NCI-H2227 (cell line): ENCODE measurements at regions not wholly inside any gene's neighbourhood (a gene's known extent, or its start where the extent isn't known, plus 50 kb on each side); places are given as distances from the start of the nearest gene placed in this dataset.

Experiments used
- DNase-seq: peaks from one replicate; lab custom pipeline; 2025; ENCODE audit not compliant: unreplicated experiment; lab: John Stamatoyannopoulos, UW

DNA sequence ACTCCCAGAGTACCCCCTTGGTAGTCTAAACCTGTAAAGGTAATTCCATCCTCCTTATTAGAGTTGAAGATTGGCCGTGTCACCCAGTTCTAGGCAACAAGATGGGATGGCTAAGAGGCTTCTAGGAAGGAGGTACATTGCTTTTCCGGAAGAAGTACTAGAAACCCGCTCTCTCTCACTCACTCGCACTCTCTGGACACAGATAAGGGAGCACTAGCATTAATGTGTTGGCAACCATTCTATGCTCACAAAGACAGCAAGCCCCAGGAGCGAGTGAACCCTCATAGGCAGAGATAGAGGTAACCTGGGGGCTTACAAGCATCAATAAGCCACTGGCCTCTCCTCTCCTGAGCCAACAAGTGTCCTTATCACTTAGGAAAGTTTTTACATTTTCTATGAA lies 503.2 kb upstream of the JARID2 start:
- DNase-seq = no peak

DNA sequence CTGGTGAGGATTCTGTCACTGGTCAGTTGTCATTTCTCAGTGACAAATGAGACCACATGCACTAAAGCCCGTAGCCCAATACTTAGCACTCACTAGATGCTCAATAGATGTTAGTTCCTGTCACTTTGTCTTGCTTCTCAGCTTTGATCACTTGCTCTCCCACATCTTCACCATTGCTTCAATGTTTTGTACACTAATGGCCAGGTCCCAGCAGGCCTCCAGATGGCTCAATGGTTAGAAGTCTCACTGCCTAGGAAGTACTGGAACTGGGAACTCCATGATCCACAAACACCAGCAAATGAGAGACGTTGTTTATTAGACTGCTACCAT lies 502.8 kb upstream of the JARID2 start:
- no peak for DNase-seq

DNA sequence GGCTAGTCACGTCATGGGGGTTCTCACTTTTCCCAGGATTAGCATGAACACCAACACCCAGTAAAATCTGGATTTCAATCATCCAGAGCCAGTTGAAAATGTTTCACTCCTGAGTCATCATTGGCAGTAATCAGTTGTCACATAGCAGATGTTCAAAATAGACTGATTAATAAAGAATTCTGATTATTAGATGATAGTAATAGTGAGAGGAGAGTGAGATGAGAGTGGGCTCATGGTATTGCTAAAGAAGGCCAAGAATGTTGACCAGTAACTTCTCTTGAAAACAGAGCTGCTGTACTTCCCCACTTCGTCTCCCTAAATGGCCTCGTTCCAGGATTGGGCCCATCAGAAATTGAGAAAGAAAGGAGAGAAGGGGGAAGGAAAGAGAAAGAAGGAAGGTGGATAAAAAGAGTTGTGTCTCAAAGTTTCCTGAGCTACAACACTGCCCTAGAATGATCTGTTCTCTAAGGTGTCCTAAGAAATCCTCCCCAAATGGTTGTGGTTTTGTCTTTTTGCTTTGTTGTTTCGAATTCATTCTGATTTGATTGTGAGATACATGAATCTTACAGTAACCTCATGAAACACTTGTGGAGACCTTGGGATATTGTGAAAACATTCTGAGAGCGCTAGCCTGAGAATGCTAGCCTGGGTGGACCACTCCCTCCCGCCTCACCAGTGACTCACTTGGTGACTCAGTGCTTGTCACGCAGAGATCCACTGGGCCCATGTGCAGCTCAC lies 502.2 kb upstream of the JARID2 start:
- DNase-seq = no peak

DNA sequence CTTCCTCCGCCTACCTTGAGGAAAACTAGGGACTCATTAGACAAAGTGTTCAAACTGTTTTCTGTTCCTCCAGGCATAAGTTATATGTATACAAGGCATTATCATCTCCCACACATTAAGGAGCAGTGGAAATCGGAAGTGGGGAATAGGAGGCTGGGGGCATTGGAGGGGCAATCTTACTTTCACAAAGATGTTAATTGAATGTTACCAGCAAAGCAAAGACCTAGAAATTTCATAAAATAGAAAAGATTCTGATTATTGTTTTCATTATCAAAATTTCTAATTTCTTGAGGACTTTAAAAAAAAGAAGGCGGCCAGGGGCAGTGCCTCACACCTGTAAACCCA lies 501.7 kb upstream of the JARID2 start:
- DNase-seq = no peak

DNA sequence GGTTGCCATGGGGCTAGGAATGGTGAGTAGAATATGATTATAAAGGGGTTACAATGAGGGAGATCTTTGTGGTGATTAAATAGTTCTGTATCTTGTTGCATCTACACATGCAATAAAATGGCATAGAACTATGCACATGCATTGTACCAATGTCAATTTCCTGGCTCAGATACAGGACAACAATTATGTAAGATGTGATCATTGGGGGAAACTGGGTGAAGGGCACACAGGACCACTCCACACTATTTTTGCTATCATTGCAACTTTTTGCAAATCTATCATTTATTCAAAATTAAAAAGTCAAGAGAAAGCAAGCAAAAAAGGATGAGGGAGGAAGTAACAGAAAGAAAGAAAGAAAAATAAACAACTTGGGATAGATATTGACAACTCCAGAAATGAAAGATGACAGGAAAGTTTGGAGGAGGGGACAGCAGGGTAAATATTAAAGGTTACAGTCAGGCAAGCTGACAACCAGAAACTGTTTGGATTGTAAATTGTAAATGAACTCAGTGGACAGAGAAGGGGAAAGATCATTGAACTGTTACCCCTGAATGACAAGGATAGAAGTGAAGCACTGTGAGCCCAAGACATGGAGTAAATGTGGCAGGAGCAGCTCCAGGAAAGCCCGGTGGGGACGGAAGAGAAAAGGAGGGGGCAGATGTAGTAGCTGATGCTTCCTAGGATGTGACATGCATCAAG lies 499.6 kb upstream of the JARID2 start:
- no peak for DNase-seq

DNA sequence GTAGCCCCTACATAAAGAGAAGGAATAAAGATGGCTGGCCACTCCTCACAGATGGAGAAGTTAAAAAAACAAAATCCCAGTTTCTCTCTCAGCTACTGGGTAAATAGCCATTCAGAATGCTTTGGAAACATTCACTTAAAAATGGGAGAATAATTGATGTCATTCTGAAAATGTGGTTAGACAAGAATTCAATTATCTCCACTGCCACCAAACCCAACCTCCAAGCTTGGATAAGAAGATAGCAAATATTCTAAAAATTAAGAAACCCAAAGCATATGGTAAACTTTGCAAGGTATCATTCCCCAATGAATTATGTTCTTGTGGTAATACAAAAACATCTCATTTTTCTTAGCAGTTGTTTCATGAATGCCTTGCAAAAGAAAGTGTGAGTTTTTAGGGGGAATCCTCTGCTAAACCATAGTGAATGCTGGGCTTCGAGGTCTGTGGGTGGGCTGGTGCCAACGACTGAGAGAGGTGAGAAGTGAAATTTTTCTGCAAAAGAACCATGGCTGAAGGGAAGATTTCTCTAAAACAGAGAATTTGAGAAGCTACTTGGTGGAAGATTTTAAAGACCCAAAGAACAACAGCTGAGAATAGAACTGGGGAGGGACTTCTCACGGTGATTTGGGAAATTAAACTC lies 497.9 kb upstream of the JARID2 start:
- no peak for DNase-seq

DNA sequence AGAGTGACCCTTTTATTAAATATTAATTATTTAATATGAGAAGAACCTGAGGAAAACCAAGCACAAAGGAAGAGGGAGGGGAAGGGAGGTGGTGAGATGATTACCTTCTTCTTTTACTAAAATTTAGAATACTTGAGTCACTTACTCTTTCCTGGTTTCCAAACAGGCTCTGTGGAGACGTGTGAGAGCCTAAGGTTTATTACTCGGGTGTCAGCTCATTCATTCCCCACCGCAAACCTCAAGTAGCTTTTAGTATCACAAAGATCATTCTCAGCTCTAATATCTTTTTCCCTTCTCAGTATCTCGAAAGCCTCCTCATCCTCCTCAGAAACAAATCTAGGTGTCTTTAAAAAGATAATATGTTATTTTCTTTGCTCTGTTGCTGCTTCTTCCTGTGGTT lies 497.2 kb upstream of the JARID2 start:
- DNase-seq = no peak

DNA sequence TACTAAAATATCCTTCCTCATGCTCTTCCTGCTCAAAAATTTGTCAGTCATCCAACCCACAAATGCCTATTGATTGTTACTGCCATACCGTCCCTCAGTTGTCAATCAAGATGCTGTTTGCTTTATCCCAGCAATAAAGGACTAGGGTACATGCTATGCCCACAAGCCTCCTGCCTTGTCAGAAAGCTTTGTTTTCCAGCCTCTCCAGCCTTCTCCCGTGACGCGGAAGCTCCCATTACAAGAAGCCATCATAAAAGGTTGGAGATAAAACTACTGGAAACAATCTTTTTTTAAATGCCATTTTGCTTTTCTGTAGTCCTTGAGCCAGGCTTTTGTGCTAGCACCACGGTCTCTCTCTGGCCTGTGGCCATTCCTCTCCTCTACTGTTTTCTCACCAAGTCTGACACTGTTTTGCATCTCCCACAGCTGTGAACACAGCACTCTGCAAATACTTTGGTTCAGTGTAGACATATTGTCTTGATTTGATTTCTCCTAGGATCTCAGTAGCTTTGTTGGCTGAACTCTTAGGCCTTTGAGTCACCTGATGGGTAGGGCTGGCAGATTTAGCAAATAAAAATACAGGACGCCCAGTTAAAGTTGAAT lies 495.7 kb upstream of the JARID2 start:
- no peak for DNase-seq

DNA sequence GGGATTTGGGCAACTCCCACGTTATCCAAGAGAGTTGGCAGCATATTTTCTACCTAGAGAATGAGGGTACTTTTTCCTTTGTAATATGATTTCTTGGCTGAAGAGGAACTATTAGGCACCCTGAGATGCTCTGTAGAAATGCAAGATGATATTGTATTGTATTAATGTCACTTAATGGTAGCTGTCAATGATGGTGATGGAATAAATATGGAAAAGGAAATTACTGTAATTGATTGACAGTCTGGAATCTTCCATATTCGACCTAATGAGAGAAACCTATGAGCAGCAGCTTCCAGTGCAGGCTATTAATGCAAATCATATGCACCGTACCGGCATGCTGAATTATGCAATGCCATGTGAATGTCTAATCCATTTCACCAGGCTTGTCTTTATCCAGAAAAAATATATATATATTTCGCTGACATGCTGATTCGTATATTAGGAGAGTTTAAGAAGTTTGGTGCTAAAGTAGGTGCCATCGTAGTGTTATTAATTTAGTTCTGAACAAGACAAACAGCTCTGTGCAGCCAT lies 494.2 kb upstream of the JARID2 start:
- DNase-seq = no peak

DNA sequence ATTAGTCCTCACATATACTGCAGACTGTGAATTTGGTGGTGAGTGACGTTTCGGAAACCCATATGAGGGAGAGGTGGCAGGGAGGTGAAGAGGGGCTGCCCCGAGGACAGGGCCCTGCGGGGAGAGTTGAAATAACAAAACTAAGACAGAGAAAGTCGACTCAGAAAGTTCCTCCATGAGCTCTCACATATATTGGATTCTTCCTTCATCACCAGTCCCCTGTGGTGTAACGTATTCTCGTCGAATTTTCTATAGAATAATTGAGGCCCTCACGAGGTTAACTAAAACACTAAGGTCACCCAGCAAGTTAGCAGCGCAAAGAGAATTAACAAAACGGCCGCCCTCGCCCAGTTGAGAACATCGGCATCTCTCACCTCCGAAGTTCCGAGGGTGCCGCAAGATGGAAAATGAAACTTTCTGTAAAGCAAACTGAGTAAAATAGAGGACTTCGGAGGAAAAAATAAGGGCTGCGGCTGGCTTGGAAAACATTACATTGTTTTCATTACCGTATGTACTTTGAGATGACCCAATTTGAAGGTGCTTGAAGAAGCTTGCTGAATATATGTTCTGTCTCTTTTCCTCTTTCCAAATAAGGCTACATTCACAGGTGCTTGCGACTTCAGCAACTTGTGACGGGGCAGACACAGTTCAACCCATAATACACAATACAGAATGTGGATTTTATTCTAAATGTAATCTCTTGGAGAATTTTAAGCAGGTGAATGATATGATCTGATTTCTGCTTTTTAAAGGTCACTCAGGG lies 490.9 kb upstream of the JARID2 start:
- no peak for DNase-seq

DNA sequence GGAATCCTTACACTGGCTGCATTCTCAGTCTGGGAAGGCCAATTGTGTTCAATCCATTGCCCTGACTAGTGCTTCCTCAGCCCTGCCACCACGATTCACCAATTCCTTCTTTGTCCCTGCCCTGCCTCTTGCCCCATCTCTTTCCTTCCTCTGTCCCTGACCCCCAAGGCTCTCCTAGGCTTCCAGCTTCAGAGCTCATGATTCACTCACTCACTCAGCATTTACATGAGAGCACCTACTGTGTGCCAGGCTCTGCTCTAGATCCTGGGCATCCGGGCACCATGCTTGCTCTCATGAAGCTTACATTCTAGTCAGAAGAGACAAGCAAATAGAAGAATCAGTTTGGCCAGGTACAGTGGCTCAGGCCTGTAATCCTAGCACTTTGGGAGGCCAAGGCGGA lies 489.5 kb upstream of the JARID2 start:
- no peak for DNase-seq

DNA sequence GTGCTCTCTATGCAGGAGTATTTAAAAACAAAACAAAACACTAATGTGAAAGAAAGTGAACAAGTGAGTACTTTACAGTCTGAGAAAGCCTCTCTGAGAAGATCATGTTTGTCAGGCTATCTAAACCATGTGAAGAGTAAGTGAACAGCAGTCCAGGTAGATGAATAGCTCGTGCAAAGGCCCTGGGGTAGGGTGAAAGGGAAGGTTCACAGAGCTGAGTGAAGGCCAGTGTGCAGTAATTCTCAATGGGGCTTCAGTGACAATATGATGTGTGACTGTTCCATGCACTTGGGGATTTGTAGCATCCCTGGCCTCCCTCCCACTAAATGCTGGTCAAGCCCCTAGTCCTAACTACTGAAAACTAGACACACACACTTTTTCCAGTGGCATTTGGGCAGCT lies 488.9 kb upstream of the JARID2 start:
- DNase-seq = no peak

DNA sequence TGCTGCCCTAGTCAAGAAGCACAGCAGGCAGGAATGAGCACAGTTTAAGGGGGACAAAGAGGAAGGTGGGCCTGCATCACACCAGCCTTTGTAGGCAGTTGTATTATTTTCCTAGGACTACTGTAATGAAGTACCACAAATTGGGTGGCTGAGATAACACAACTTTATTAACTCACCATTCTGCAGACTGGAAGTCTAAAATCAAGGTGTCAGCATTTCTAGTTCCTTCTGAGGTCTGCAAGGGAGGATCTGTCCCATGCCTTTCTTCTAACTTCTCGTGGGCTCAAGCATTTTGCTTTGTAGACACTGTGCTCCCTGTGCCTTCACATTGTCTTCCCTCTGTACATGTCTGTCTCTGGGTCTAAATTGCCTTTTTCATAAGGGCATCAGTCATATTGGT lies 488.5 kb upstream of the JARID2 start:
- DNase-seq = no peak

DNA sequence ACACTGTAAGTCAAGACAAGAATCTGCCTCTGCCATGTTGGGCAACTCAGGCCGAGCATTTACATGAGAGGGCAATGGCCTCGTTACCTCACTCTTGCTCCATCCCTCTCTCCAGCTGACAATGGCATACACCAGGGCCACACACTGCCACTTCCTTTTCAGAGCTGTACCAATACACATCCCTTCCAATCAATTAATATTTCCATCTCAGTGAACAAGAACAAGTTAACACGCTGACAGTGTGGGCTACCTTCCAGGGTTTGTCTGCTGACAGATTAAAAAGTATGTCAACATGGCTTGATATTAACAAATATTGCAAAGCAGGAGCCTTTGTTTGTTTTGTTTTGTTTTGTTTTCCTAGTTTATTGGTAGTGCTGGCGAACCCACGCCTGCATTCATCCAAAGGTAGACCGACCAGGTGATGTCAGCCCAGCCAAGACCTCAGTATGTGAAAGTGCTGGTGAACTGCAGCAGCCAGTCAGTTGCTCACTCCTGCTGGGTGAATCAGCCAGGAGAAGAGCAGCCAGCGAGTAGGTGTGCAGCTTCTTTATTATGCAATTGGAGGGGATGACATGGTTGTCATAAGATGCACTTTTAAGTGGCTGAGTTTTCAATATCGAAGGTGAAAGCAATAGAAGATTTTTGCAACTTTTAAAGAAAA lies 487.3 kb upstream of the JARID2 start:
- no peak for DNase-seq

DNA sequence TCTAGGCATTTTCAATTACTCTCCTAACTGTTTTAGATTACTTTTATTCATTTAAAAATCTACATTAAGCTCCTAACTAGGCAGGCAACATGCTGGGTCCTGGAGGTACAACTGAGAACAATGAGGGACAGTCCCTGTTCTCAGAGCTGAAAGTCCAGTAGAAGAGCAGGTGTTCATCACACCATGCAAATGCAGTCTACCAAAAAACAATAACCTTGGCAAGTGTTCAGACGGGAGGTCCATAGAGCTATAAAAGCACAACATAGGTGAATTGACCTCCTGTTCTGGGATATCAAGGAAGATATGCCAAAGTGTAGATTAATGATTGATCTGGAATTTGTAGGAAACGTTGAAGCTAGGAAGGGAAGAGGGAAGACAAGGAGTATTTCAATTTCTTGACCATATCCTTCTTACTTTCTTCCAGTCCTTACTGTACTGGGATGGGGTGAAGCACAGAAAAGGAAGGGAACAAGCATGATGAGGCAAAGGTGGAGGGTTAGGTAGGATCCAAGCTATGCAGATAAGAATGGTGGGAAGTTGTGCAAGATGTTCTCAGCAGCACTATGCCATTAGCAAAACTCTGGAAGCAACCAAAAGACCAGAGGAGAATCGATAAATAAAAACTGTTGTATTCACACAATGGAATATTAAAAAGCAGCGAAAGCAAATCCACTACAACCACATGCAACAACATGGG lies 485.7 kb upstream of the JARID2 start:
- no peak for DNase-seq

DNA sequence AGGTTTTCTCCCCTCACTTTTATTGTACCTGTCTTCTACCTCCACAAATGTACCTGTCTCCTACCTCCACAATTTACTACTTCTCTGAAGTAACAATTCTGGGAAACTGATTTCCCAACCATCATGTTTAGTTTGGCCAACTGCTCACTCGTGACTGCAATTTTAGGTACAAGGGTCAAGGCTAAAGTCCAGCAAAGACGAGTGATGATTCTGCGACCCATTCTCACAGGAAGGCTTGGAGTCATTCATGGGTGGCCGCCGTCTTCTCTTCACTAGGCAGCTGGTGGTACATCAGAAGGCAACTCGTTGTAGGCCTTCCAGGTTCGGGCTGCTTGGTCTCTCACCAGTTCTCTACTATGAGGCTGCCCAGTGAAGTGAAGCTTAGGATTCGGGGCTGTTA lies 483.8 kb upstream of the JARID2 start:
- no peak for DNase-seq

DNA sequence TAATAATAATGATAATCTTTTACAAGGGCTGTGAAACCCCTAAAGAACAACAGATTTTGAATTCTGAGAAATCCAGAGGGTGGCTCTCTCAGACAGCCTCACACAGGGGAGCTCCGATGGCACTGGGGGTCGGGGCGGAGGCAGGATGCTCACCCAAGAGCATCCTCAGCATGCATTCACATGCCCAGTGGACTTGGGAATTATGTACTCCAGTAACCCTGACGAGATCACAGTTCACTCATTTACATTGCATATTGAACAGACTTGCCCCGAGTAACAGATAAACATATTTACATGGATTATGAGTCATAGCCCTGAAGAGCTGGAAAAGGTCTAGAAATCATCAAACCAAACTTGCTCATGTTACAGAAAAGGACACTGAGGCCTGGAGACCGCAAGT lies 482.7 kb upstream of the JARID2 start:
- no peak for DNase-seq

DNA sequence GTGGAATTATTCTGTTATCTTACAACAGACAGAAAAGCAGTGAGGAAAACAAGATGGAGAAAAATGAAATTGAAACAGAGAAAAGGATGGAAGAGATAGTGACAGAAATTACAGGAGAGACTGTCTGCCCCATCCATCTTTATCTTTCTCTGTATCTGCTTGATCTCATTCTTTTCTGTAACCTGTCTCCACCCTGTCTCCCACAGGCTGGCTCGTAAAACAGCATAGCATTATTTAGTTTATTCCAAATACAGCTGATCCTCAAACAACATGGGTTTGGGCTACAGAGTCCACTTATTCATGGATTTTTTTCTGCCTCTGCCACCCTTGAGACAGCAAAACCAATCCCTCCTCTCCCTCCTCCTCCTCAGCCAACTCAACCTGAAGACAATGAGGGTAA lies 482.3 kb upstream of the JARID2 start:
- no peak for DNase-seq

DNA sequence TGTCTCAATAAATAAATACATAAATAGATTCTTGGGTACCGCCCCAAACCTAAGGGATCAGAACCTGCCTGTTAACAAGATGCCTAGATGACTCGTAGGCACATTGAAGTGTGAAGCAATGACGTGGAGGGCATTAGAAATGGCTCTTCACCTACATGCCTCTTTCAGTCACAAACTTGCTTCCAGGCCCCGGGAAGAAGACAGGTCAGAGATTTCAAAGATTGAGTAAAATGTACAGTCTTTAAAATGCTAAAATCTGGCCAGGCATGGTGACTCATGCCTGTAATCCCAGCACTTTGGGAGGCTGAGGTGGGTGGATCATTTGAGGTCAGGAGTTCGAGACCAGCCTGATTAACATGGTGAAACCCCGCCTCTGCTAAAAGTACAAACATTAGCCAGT lies 480.8 kb upstream of the JARID2 start:
- no peak for DNase-seq

DNA sequence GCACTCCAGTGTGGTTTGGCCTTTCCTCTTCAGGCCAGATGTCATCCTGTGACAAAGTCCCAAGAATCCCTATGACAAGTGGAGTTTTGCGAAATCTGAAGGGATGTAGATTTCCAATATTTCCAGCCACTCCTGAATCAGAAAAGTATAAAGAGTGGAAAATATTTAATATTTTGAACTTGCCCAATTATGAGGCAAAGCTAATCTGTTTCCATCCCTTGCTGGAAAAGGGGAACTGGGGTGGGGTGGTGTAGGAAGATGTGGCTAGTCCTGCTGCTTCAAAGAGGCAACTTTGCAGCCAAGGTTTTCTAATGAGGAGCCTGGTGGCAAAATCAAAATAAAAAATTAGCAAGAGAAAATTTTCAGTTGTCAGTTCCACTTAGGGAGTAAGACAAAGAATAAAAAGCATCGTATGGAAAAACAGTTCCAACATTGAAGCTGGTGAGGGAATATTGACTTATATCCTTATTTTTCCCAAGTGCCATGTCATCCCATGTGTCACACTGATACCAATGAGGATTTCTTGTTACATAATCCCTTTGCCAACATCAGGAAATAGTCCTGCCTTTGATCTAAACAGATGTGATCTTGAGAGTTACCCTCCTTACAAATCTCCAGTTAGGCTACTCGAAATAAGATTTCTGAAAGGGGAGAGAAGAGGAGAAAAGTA lies 480.0 kb upstream of the JARID2 start:
- no peak for DNase-seq
